Keratinocyte (primary cell): ENCODE measurements at regions not wholly inside any gene's neighbourhood (a gene's known extent, or its start where the extent isn't known, plus 50 kb on each side); places are given as distances from the start of the nearest gene placed in this dataset.

Experiments used
- DNase-seq: peaks from one replicate; pipeline ENCODE4 v3.0.0-alpha.2; 2011; ENCODE audit warnings: low read depth, missing footprints, low spot score
- FAIRE-seq: peaks from 2 replicates; lab custom pipeline; 2011; peaks lifted over from hg19 to GRCh38; lab: Jason Lieb, UNC
- H2AFZ ChIP-seq: 2 replicates; pipeline ENCODE4 v1.6.0; 2012; ENCODE audit warnings: low read length, control low read depth, inconsistent platforms; ENCODE audit not compliant: control insufficient read depth
- H3K27ac ChIP-seq: 2 replicates; pipeline ENCODE4 v1.5.1; 2011; ENCODE audit warnings: low read length; ENCODE audit not compliant: control insufficient read depth, insufficient read depth
- H3K27me3 ChIP-seq: 3 replicates; pipeline ENCODE4 v1.6.0; 2011; ENCODE audit warnings: low read length; ENCODE audit not compliant: control insufficient read depth, insufficient read depth; ENCODE audit errors: extremely low read depth
- H3K36me3 ChIP-seq, 2 experiments: 2 replicates in 1 of 2; 3 replicates in 1 of 2; pipeline ENCODE4 v1.5.1; 2011; ENCODE audit warnings: low read length in 2 of 2, mild to moderate bottlenecking in 1 of 2; ENCODE audit not compliant: control insufficient read depth in 2 of 2, insufficient read depth in 2 of 2; ENCODE audit errors: extremely low read depth in 1 of 2
- H3K4me1 ChIP-seq: 3 replicates; pipeline ENCODE4 v1.5.1; 2011; ENCODE audit warnings: low read length; ENCODE audit not compliant: control insufficient read depth, insufficient read depth; ENCODE audit errors: extremely low read depth
- H3K4me2 ChIP-seq: 3 replicates; pipeline ENCODE4 v1.6.0; 2011; ENCODE audit warnings: low read depth, low read length; ENCODE audit not compliant: control insufficient read depth, insufficient read depth; ENCODE audit errors: extremely low read depth
- H3K4me3 ChIP-seq, 3 experiments: fragments of 200-600 bp in 1 of 3; sonication (generic) in 1 of 3; 2 replicates in 2 of 3; 3 replicates in 1 of 3; pipeline ENCODE4 v1.5.1; 2011 to 2016; ENCODE audit warnings: low read length in 3 of 3, mild to moderate bottlenecking in 3 of 3, control low read depth in 2 of 3, inconsistent platforms in 1 of 3, low read depth in 1 of 3, mixed read lengths in 1 of 3, mixed run types in 1 of 3, moderate library complexity in 1 of 3; ENCODE audit not compliant: control insufficient read depth in 2 of 3, insufficient read depth in 2 of 3; ENCODE audit errors: extremely low read depth in 1 of 3
- H3K79me2 ChIP-seq: 2 replicates; pipeline ENCODE4 v1.6.0; 2012; ENCODE audit warnings: low read length; ENCODE audit not compliant: control insufficient read depth, insufficient read depth
- H3K9ac ChIP-seq: 3 replicates; pipeline ENCODE4 v1.6.0; 2011; ENCODE audit warnings: low read length; ENCODE audit not compliant: control insufficient read depth, insufficient read depth; ENCODE audit errors: extremely low read depth
- H3K9me1 ChIP-seq: 3 replicates; pipeline ENCODE4 v1.6.0; 2011; ENCODE audit warnings: low read length; ENCODE audit not compliant: control insufficient read depth, insufficient read depth; ENCODE audit errors: extremely low read depth
- H3K9me3 ChIP-seq: 2 replicates; pipeline ENCODE4 v1.5.1; 2012; ENCODE audit warnings: low read depth, low read length; ENCODE audit not compliant: control insufficient read depth
- H4K20me1 ChIP-seq: 3 replicates; pipeline ENCODE4 v1.6.0; 2011; ENCODE audit warnings: low read length; ENCODE audit not compliant: control insufficient read depth, insufficient read depth; ENCODE audit errors: extremely low read depth
- CTCF ChIP-seq, 3 experiments: IDR thresholded peaks in 1 of 3; conservative IDR thresholded peaks in 1 of 3; optimal IDR thresholded peaks in 1 of 3; 2 replicates in 2 of 3; 3 replicates in 1 of 3; pipeline versions ENCODE3 to v1.5.1; 2011; ENCODE audit warnings: low read length in 3 of 3, mild to moderate bottlenecking in 3 of 3, moderate library complexity in 2 of 3, control low read depth in 1 of 3, inconsistent platforms in 1 of 3; ENCODE audit not compliant: insufficient read depth in 2 of 3; ENCODE audit errors: extremely low read depth in 1 of 3
- EZH2 ChIP-seq: IDR thresholded peaks from one replicate; pipeline ENCODE4 v1.6.1; 2012; ENCODE audit warnings: inconsistent platforms, mild to moderate bottlenecking, low read length, moderate library complexity
- dilution Hi-C: fragments of 300-500 bp; cut with MboI; formaldehyde crosslinking; loops from one replicate; pipeline ENCODE4 v1.7.0; 2020; ENCODE audit warnings: low sequenced_read_pairs; ENCODE audit not compliant: extremely low pct_ligation_motif_present

GRCh38 chr5:35516271-35516670, 101.4 kb upstream of the SPEF2 start:
- Histone ChIP-seq H3K9me3 (no peaks in the 10 kb centered on the region), H3K4me3 (no peak overlapping the region), H3K9ac (no peak overlapping the region), H4K20me1 (no peaks in the 10 kb centered on the region), H2AFZ (no peak overlapping the region), H3K4me1 (no peaks in the 10 kb centered on the region), H3K79me2 (no peaks in the 10 kb centered on the region), H3K9me1 (no peaks in the 10 kb centered on the region), H3K4me2 (no peak overlapping the region), H3K36me3 (no peaks in the 10 kb centered on the region), H3K27me3 (no peaks in the 10 kb centered on the region), H3K27ac (no peak overlapping the region)
- no peak for TF ChIP-seq CTCF (optimal IDR thresholded peaks at IDR 0.05 in 1 of 3, IDR thresholded peaks at IDR 0.05 in 1 of 3, conservative IDR thresholded peaks at IDR 0.05 in 1 of 3; ENCODE audit: extremely low read depth in 1 of 3, insufficient read depth in 2 of 3, low read length in 3 of 3)
- TF ChIP-seq EZH2: no peak
- FAIRE-seq (no peak), DNase-seq (no peak)
- dilution Hi-C loops: no loop called here

GRCh38 chr5:35513612-35514011, 104.1 kb upstream of the SPEF2 start:
- Histone ChIP-seq H3K9me3 (no peaks in the 10 kb centered on the region), H3K36me3 (no peaks in the 10 kb centered on the region), H3K4me2 (no peak overlapping the region), H3K9me1 (no peaks in the 10 kb centered on the region), H4K20me1 (no peaks in the 10 kb centered on the region), H3K9ac (no peak overlapping the region), H3K27ac (no peak overlapping the region), H3K79me2 (no peaks in the 10 kb centered on the region), H3K27me3 (no peaks in the 10 kb centered on the region), H3K4me1 (no peaks in the 10 kb centered on the region), H2AFZ (no peak overlapping the region), H3K4me3 (no peak overlapping the region)
- DNase-seq (no peak), FAIRE-seq (no peak)
- TF ChIP-seq EZH2 (no peak), CTCF (optimal IDR thresholded peaks at IDR 0.05 in 1 of 3, IDR thresholded peaks at IDR 0.05 in 1 of 3, conservative IDR thresholded peaks at IDR 0.05 in 1 of 3; ENCODE audit: extremely low read depth in 1 of 3, insufficient read depth in 2 of 3, low read length in 3 of 3) (no peak)
- dilution Hi-C loops: no loop called here
